Fibroblast of lung (primary cell): ENCODE measurements at regions not wholly inside any gene's neighbourhood (a gene's known extent, or its start where the extent isn't known, plus 50 kb on each side); places are given as distances from the start of the nearest gene placed in this dataset.

Experiments used
- DNase-seq, 2 donors: peaks; one replicate each; pipeline versions ENCODE4 v3.0.0 to v3.0.0-alpha.2; 2010; ENCODE audit warnings: low read depth in 2 of 2
- H2AFZ ChIP-seq: 2 replicates; pipeline ENCODE4 v1.5.1; 2012; ENCODE audit warnings: low read length, control low read depth, inconsistent platforms
- H3K27ac ChIP-seq: 2 replicates; pipeline ENCODE4 v1.5.1; 2011; ENCODE audit warnings: low read length, control low read depth; ENCODE audit not compliant: insufficient read depth
- H3K27me3 ChIP-seq: 2 replicates; pipeline ENCODE4 v1.5.1; 2011; ENCODE audit warnings: mild to moderate bottlenecking, low read length; ENCODE audit not compliant: control insufficient read depth, insufficient read depth
- H3K36me3 ChIP-seq: 2 replicates; pipeline ENCODE4 v1.5.1; 2011; ENCODE audit warnings: low read length; ENCODE audit not compliant: control insufficient read depth, insufficient read depth
- H3K4me1 ChIP-seq: 2 replicates; pipeline ENCODE4 v1.5.1; 2011; ENCODE audit warnings: low read length; ENCODE audit not compliant: control insufficient read depth, insufficient read depth; ENCODE audit errors: extremely low read depth
- H3K4me2 ChIP-seq: 2 replicates; pipeline ENCODE4 v1.5.1; 2011; ENCODE audit warnings: low read length, control low read depth; ENCODE audit not compliant: insufficient read depth; ENCODE audit errors: extremely low read depth
- H3K4me3 ChIP-seq, 4 experiments: fragments of 200-600 bp in 1 of 4; sonication (generic) in 1 of 4; replicated peaks in 1 of 4; 2 replicates each; pipeline ENCODE4 v1.5.1; 2011 to 2016; ENCODE audit warnings: low read length in 4 of 4, low read depth in 3 of 4, mild to moderate bottlenecking in 3 of 4, control low read depth in 2 of 4, inconsistent platforms in 1 of 4, mixed read lengths in 1 of 4; ENCODE audit not compliant: insufficient read depth in 1 of 4; ENCODE audit errors: control extremely low read depth in 1 of 4
- H3K79me2 ChIP-seq: 2 replicates; pipeline ENCODE4 v1.5.1; 2012; ENCODE audit warnings: mild to moderate bottlenecking, low read length, inconsistent platforms; ENCODE audit not compliant: control insufficient read depth, insufficient read depth
- H3K9ac ChIP-seq: 2 replicates; pipeline ENCODE4 v1.5.1; 2011; ENCODE audit warnings: mild to moderate bottlenecking, low read length, control low read depth; ENCODE audit not compliant: insufficient read depth
- H3K9me3 ChIP-seq: 2 replicates; pipeline ENCODE4 v1.5.1; 2012; ENCODE audit warnings: low read depth, low read length; ENCODE audit not compliant: control insufficient read depth, insufficient read depth
- H4K20me1 ChIP-seq: 2 replicates; pipeline ENCODE4 v1.5.1; 2011; ENCODE audit warnings: low read length; ENCODE audit not compliant: control insufficient read depth, insufficient read depth; ENCODE audit errors: extremely low read depth
- CTCF ChIP-seq, 2 donors: IDR thresholded peaks in 1 of 2; conservative IDR thresholded peaks in 1 of 2; 1 replicate in 1 of 2; 2 replicates in 1 of 2; pipeline ENCODE4 v1.5.1; 2011 to 2012; ENCODE audit warnings: low read length in 2 of 2, control low read depth in 1 of 2, inconsistent platforms in 1 of 2, low read depth in 1 of 2, mild to moderate bottlenecking in 1 of 2
- EZH2 ChIP-seq: IDR thresholded peaks from 2 replicates; pipeline ENCODE4 v1.5.1; 2012; ENCODE audit warnings: low read length, control low read depth, mild to moderate bottlenecking; ENCODE audit errors: missing control alignments

GRCh38 chr5:63837437-63837836, 124.8 kb downstream of the HTR1A start:
- Histone ChIP-seq H3K9me3 (no peaks in the 10 kb centered on the region), H3K4me1 (no peaks in the 10 kb centered on the region), H3K9ac (no peak overlapping the region), H3K27me3 (no peaks in the 10 kb centered on the region), H3K79me2 (no peaks in the 10 kb centered on the region), H3K36me3 (no peaks in the 10 kb centered on the region), H3K4me2 (no peak overlapping the region), H2AFZ (no peak overlapping the region), H4K20me1 (no peaks in the 10 kb centered on the region), H3K27ac (no peak overlapping the region), H3K4me3 (no peak overlapping the region)
- TF ChIP-seq EZH2 = no peak
- TF ChIP-seq CTCF (conservative IDR thresholded peaks at IDR 0.05 in 1 of 2, IDR thresholded peaks at IDR 0.05 in 1 of 2; ENCODE audit: low read depth in 1 of 2, low read length in 2 of 2) = no peak
- DNase-seq = no peak

- no peaks in the 10 kb centered on the region for H3K27me3 ChIP-seq
- no peaks in the 10 kb centered on the region for H4K20me1 ChIP-seq
- no peaks in the 10 kb centered on the region for H3K4me1 ChIP-seq
- TF ChIP-seq EZH2 (no peak), CTCF (conservative IDR thresholded peaks at IDR 0.05 in 1 of 2, IDR thresholded peaks at IDR 0.05 in 1 of 2; ENCODE audit: low read depth in 1 of 2, low read length in 2 of 2) (no peak)
- DNase-seq = no peak
- no peak overlapping the region for H3K27ac ChIP-seq
- no peak overlapping the region for H3K4me2 ChIP-seq
- no peak overlapping the region for H3K9ac ChIP-seq
- H3K9me3 ChIP-seq = no peaks in the 10 kb centered on the region
- no peak overlapping the region for H3K4me3 ChIP-seq
- H2AFZ ChIP-seq = no peak overlapping the region
- no peaks in the 10 kb centered on the region for H3K36me3 ChIP-seq
- H3K79me2 ChIP-seq = no peaks in the 10 kb centered on the region
Observed at GRCh38 chr5:63831381-63831780, 130.9 kb downstream of the HTR1A start.

GRCh38 chr5:63825984-63826383, 136.3 kb downstream of the HTR1A start:
- DNase-seq = no peak
- H3K4me3 ChIP-seq = no peak overlapping the region
- H3K4me1 ChIP-seq = no peaks in the 10 kb centered on the region
- no peaks in the 10 kb centered on the region for H3K36me3 ChIP-seq
- H4K20me1 ChIP-seq = no peaks in the 10 kb centered on the region
- TF ChIP-seq CTCF (conservative IDR thresholded peaks at IDR 0.05 in 1 of 2, IDR thresholded peaks at IDR 0.05 in 1 of 2; ENCODE audit: low read depth in 1 of 2, low read length in 2 of 2) = no peak
- TF ChIP-seq EZH2 = no peak
- no peak overlapping the region for H2AFZ ChIP-seq
- no peak overlapping the region for H3K27ac ChIP-seq
- no peak overlapping the region for H3K9ac ChIP-seq
- no peaks in the 10 kb centered on the region for H3K79me2 ChIP-seq
- H3K4me2 ChIP-seq = no peak overlapping the region
- H3K9me3 ChIP-seq = no peaks in the 10 kb centered on the region
- H3K27me3 ChIP-seq = no peaks in the 10 kb centered on the region
